OCI-LY1 (cell line): ENCODE measurements at regions not wholly inside any gene's neighbourhood (a gene's known extent, or its start where the extent isn't known, plus 50 kb on each side); places are given as distances from the start of the nearest gene placed in this dataset.

Experiments used
- H2AFZ ChIP-seq: fragments of 200-600 bp; sonication (generic), shearing (Covaris generic); 2 replicates; pipeline ENCODE4 v1.6.0; 2014; ENCODE audit warnings: antibody characterized with exemption, mild to moderate bottlenecking, low read length
- H3F3A ChIP-seq: fragments of 200-600 bp; sonication (generic), shearing (Covaris generic); 2 replicates; pipeline ENCODE4 v1.6.0; 2014; ENCODE audit warnings: mild to moderate bottlenecking, antibody characterized with exemption, low read length, moderate library complexity; ENCODE audit not compliant: insufficient read depth
- H3K27ac ChIP-seq: fragments of 200-600 bp; sonication (generic); 2 replicates; pipeline ENCODE4 v1.5.1; 2014; ENCODE audit warnings: low read length, mixed run types, mild to moderate bottlenecking, low read depth; ENCODE audit not compliant: poor library complexity, severe bottlenecking
- H3K27me3 ChIP-seq: fragments of 200-600 bp; sonication (generic); 2 replicates; pipeline ENCODE4 v1.6.0; 2014; ENCODE audit warnings: antibody characterized with exemption, mild to moderate bottlenecking, low read length, moderate library complexity; ENCODE audit not compliant: insufficient read depth
- H3K36me3 ChIP-seq: fragments of 200-600 bp; sonication (generic); 2 replicates; pipeline ENCODE4 v1.6.1; 2014; ENCODE audit warnings: mild to moderate bottlenecking, antibody characterized with exemption, low read length, moderate library complexity, mixed read lengths; ENCODE audit not compliant: insufficient read depth
- H3K4me1 ChIP-seq: fragments of 200-600 bp; sonication (generic); 2 replicates; pipeline ENCODE4 v1.5.1; 2014; ENCODE audit warnings: mild to moderate bottlenecking, low read length, moderate library complexity; ENCODE audit not compliant: insufficient read depth, severe bottlenecking
- H3K4me2 ChIP-seq: fragments of 200-600 bp; sonication (generic), shearing (Covaris generic); 2 replicates; pipeline ENCODE4 v1.6.1; 2014; ENCODE audit warnings: low read length
- H3K4me3 ChIP-seq: fragments of 200-600 bp; sonication (generic); 2 replicates; pipeline ENCODE4 v1.5.1; 2014; ENCODE audit warnings: low read length, low read depth, mild to moderate bottlenecking, mixed read lengths; ENCODE audit not compliant: poor library complexity, severe bottlenecking
- H3K79me2 ChIP-seq: fragments of 200-600 bp; shearing (Covaris generic); 2 replicates; pipeline ENCODE4 v1.6.1; 2016; ENCODE audit warnings: mixed run types, low read length, mixed read lengths; ENCODE audit not compliant: insufficient read depth
- H3K9ac ChIP-seq: fragments of 200-600 bp; sonication (generic), shearing (Covaris generic); 2 replicates; pipeline ENCODE4 v1.6.1; 2014; ENCODE audit warnings: mild to moderate bottlenecking, low read length, mixed read lengths
- H3K9me2 ChIP-seq: fragments of 200-600 bp; sonication (generic), shearing (Covaris generic); 2 replicates; pipeline ENCODE4 v1.6.1; 2014; ENCODE audit warnings: low read depth, mild to moderate bottlenecking, low read length, mixed read lengths
- H3K9me3 ChIP-seq: fragments of 200-600 bp; shearing (Covaris generic); 2 replicates; pipeline ENCODE4 v1.6.1; 2014; ENCODE audit warnings: low read length, mixed read lengths
- H4K20me1 ChIP-seq: fragments of 200-600 bp; sonication (generic), shearing (Covaris generic); 2 replicates; pipeline ENCODE4 v1.6.0; 2016; ENCODE audit warnings: mild to moderate bottlenecking, low read length; ENCODE audit not compliant: insufficient read depth
- EZH2 ChIP-seq: fragments of 200-600 bp; sonication (generic), shearing (Covaris generic); IDR thresholded peaks from 2 replicates; pipeline ENCODE4 v1.8.0; 2017; ENCODE audit warnings: borderline replicate concordance, mixed run types, mild to moderate bottlenecking, antibody characterized with exemption, low read length, moderate library complexity, mixed read lengths
- TF ChIP-seq, protein P1 (sequence below): fragments of 200-600 bp; sonication (generic), shearing (Covaris generic); IDR thresholded peaks from 2 replicates; pipeline ENCODE4 v1.5.1; 2017; ENCODE audit warnings: mild to moderate bottlenecking, antibody characterized with exemption, low read length, moderate library complexity, mixed read lengths

DNA sequence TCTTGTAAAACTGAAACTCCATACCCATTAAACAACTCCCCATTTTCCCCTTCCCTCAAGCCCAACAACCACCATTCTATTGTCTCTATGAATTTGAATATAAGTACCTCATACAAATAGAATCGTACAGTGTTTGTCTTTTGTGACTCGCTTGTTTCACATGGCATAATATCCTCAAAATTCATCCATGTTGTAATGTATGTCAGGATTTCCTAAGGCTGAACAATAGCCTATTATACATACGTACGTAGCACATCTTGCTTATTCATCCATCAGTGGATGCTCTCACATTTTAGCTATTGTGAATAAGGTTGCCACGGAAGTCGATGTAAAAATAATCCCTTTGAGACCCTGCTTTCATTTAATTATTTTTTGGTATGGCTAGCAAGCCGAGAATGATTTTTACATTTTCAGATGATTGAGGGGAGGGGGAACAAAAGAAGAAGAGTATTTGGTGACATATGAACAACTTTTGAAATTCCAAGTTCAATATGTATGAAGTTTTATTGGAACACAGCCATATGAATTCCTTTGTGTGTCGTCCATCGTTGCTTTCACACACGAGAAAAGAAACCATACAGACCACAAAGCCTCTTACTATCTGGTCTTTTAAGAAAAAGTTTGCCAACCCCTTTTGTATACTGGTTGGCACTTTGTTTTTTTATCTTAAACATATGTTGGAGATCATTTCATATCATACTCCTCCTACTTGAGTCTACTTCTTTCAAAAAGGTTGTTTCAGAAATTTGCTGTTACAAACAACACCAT is 371.2 kb downstream of the NPIPA8 start:
- TF ChIP-seq EZH2 = no peak
- TF ChIP-seq, protein P1, sequence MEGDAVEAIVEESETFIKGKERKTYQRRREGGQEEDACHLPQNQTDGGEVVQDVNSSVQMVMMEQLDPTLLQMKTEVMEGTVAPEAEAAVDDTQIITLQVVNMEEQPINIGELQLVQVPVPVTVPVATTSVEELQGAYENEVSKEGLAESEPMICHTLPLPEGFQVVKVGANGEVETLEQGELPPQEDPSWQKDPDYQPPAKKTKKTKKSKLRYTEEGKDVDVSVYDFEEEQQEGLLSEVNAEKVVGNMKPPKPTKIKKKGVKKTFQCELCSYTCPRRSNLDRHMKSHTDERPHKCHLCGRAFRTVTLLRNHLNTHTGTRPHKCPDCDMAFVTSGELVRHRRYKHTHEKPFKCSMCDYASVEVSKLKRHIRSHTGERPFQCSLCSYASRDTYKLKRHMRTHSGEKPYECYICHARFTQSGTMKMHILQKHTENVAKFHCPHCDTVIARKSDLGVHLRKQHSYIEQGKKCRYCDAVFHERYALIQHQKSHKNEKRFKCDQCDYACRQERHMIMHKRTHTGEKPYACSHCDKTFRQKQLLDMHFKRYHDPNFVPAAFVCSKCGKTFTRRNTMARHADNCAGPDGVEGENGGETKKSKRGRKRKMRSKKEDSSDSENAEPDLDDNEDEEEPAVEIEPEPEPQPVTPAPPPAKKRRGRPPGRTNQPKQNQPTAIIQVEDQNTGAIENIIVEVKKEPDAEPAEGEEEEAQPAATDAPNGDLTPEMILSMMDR = no peak
- Histone ChIP-seq H2AFZ (no peak overlapping the region), H3F3A (no peaks in the 10 kb centered on the region), H3K9me3 (no peaks in the 10 kb centered on the region), H4K20me1 (no peaks in the 10 kb centered on the region), H3K27me3 (no peaks in the 10 kb centered on the region), H3K9ac (no peak overlapping the region), H3K27ac (no peak overlapping the region), H3K79me2 (no peaks in the 10 kb centered on the region), H3K9me2 (no peaks in the 10 kb centered on the region), H3K4me3 (no peak overlapping the region), H3K36me3 (no peaks in the 10 kb centered on the region), H3K4me2 (no peak overlapping the region), H3K4me1 (no peaks in the 10 kb centered on the region)

DNA sequence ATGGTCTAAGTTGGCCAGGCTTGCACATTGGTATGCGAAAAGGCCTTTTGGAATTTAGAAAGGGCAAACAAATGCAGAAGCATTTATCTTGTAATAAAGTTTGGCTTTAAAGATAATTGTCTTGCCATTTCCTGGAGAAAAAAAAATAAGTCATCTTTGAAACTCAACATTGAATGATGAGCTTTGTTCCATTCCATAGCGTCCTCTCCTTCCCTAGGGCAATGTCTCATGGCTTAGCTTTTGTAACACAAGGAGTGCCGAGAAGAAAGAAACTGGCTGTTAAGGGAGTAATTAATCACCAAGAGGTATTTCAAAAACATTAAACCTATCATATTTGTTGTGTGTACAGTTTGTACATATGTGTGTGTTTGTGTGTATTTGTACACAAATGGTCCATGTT is 372.3 kb downstream of the NPIPA8 start:
- H3K4me1 ChIP-seq = no peaks in the 10 kb centered on the region
- no peaks in the 10 kb centered on the region for H3K36me3 ChIP-seq
- H3K9me3 ChIP-seq = no peaks in the 10 kb centered on the region
- no peaks in the 10 kb centered on the region for H3K79me2 ChIP-seq
- H3F3A ChIP-seq = no peaks in the 10 kb centered on the region
- no peaks in the 10 kb centered on the region for H4K20me1 ChIP-seq
- H2AFZ ChIP-seq = no peak overlapping the region
- H3K27me3 ChIP-seq = no peaks in the 10 kb centered on the region
- no peaks in the 10 kb centered on the region for H3K9me2 ChIP-seq
- H3K27ac ChIP-seq = no peak overlapping the region
- H3K4me2 ChIP-seq = no peak overlapping the region
- H3K4me3 ChIP-seq = no peak overlapping the region
- TF ChIP-seq, protein P1 = no peak
- no peak for TF ChIP-seq EZH2
- no peak overlapping the region for H3K9ac ChIP-seq

DNA sequence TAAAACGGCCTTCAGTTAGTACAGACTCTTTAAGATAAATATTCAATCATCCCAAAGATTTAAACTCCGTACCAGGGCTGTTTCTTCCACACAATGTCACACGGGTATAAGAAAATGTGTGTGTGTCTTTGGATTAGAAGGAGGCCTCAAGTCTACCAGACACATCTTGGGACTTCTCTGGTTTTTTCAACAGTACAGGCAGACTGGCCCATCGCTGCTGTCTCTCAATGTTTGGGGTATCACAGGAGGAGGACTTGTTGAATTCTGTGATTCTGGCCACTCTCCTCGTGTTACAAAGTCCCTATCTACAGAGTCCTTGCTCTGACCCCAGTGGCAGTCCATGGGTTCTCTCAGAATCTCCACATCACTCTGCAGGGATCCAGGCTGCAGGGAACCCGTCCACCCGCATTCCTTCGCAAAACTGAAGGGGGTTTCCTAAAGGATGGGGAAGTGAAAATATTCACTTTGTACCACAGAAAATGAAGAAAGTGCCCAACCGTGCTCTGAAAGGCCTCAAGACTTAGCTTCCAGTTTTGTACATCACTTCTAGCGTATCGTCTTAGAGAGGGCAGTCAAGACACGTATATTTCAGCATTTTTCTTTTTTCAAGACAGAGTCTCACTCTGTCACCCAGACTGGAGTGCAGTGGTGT is 373.2 kb downstream of the NPIPA8 start:
- no peaks in the 10 kb centered on the region for H3K36me3 ChIP-seq
- H3K4me2 ChIP-seq = no peak overlapping the region
- no peak overlapping the region for H3K4me3 ChIP-seq
- TF ChIP-seq, protein P1 = no peak
- no peak for TF ChIP-seq EZH2
- no peaks in the 10 kb centered on the region for H3K9me3 ChIP-seq
- H3K9ac ChIP-seq = no peak overlapping the region
- H4K20me1 ChIP-seq = no peaks in the 10 kb centered on the region
- no peaks in the 10 kb centered on the region for H3K27me3 ChIP-seq
- H3F3A ChIP-seq = no peaks in the 10 kb centered on the region
- no peaks in the 10 kb centered on the region for H3K79me2 ChIP-seq
- no peaks in the 10 kb centered on the region for H3K9me2 ChIP-seq
- H2AFZ ChIP-seq = no peak overlapping the region
- H3K4me1 ChIP-seq = no peaks in the 10 kb centered on the region
- no peak overlapping the region for H3K27ac ChIP-seq
